PC-3 (cell line): ENCODE measurements at regions not wholly inside any gene's neighbourhood (a gene's known extent, or its start where the extent isn't known, plus 50 kb on each side); places are given as distances from the start of the nearest gene placed in this dataset.

Experiments
- ATAC-seq: fragments of 200-7000 bp; cut with Tn5 transposase; 2 replicates; pipeline ENCODE4 v1.9.1; 2020; ENCODE audit warnings: mild to moderate bottlenecking, moderate library complexity
- BruUV-seq: library from RNA; stranded (reverse); fragments of 400-500 nt; replicated peaks from 2 replicates; lab custom pipeline; 2021; lab: Mats Ljungman, UMichigan
- CTCF ChIA-PET: fragments of 300-600 bp; sonication (Branson Sonifier 250); formaldehyde crosslinking; loops from one replicate; lab custom pipeline; 2022; ENCODE audit warnings: antibody characterized with exemption; lab: Charles Lee
- POLR2A ChIA-PET: fragments of 300-600 bp; sonication (Branson Sonifier 250); formaldehyde crosslinking; loops from one replicate; lab custom pipeline; 2022; ENCODE audit warnings: antibody characterized with exemption; ENCODE audit not compliant: unreplicated experiment; lab: Charles Lee
- DNase-seq: peaks from one replicate; pipeline ENCODE4 v3.0.0-alpha.2; 2015
- H2AFZ ChIP-seq: fragments of 300-600 bp; sonication (generic); 2 replicates; pipeline ENCODE4 v1.6.0; 2016; ENCODE audit warnings: antibody characterized with exemption, low read length
- H3F3A ChIP-seq: fragments of 300-600 bp; sonication (generic); one replicate; pipeline ENCODE4 v1.6.0; 2017; ENCODE audit warnings: antibody characterized with exemption, low read length, control low read depth, mild to moderate bottlenecking; ENCODE audit not compliant: unreplicated experiment
- H3K27ac ChIP-seq: fragments of 300-600 bp; sonication (generic); 2 replicates; pipeline ENCODE4 v1.5.1; 2016; ENCODE audit warnings: mild to moderate bottlenecking, low read length
- H3K27me3 ChIP-seq: fragments of 300-600 bp; sonication (generic); 2 replicates; pipeline ENCODE4 v1.6.1; 2016; ENCODE audit warnings: low read length, mixed read lengths
- H3K36me3 ChIP-seq: fragments of 300-600 bp; sonication (generic); 2 replicates; pipeline ENCODE4 v1.6.1; 2016; ENCODE audit warnings: low read depth, mixed run types, low read length, mixed read lengths
- H3K4me1 ChIP-seq: fragments of 300-600 bp; sonication (generic); 2 replicates; pipeline ENCODE4 v1.5.1; 2016; ENCODE audit warnings: low read length; ENCODE audit not compliant: insufficient read depth
- H3K4me2 ChIP-seq: fragments of 300-600 bp; sonication (generic); 2 replicates; pipeline ENCODE4 v1.6.0; 2016; ENCODE audit warnings: low read length
- H3K4me3 ChIP-seq: fragments of 300-600 bp; sonication (generic); 2 replicates; pipeline ENCODE4 v1.5.1; 2016; ENCODE audit warnings: mild to moderate bottlenecking, low read length, mixed read lengths
- H3K79me2 ChIP-seq: fragments of 300-600 bp; sonication (generic); 2 replicates; pipeline ENCODE4 v1.6.1; 2017; ENCODE audit warnings: low read length, mixed read lengths
- H3K9ac ChIP-seq: fragments of 300-600 bp; sonication (generic); 2 replicates; pipeline ENCODE4 v1.6.0; 2016; ENCODE audit warnings: mild to moderate bottlenecking, low read length
- H3K9me2 ChIP-seq: fragments of 300-600 bp; sonication (generic); replicated peaks from 2 replicates; pipeline ENCODE4 v1.6.1; 2016; ENCODE audit warnings: mixed run types, low read length, mixed read lengths
- H3K9me3 ChIP-seq: fragments of 300-600 bp; sonication (generic); 2 replicates; pipeline ENCODE4 v1.6.1; 2016; ENCODE audit warnings: low read length, mixed read lengths
- H4K20me1 ChIP-seq: fragments of 300-600 bp; sonication (generic); 2 replicates; pipeline ENCODE4 v1.6.1; 2016; ENCODE audit warnings: low read length, mixed read lengths
- CTCF ChIP-seq: fragments of 300-600 bp; sonication (generic); conservative IDR thresholded peaks from 2 replicates; pipeline ENCODE4 v1.5.1; 2017; ENCODE audit warnings: antibody characterized with exemption, low read depth, mild to moderate bottlenecking, low read length
- EZH2 ChIP-seq: fragments of 300-600 bp; sonication (generic); IDR thresholded peaks from one replicate; pipeline ENCODE4 v1.6.1; 2017; ENCODE audit warnings: antibody characterized with exemption, mild to moderate bottlenecking, low read length; ENCODE audit not compliant: unreplicated experiment
- EZH2phosphoT487 ChIP-seq: fragments of 300-600 bp; sonication (generic); IDR thresholded peaks from 2 replicates; pipeline ENCODE4 v1.6.1; 2018; ENCODE audit warnings: mild to moderate bottlenecking, antibody characterized with exemption, low read length, borderline replicate concordance
- intact Hi-C: fragments of 100-400 bp; cut with micrococcal nuclease; formaldehyde crosslinking; loops from 2 replicates; pipeline ENCODE4 v1.9.0; 2023

- Histone ChIP-seq H3F3A (no peaks in the 10 kb centered on the region), H3K4me1 (no peaks in the 10 kb centered on the region), H3K27me3 (no peaks in the 10 kb centered on the region), H2AFZ (no peak overlapping the region), H3K9me2 (no peaks in the 10 kb centered on the region), H3K4me3 (no peak overlapping the region), H3K79me2 (no peaks in the 10 kb centered on the region), H4K20me1 (no peaks in the 10 kb centered on the region), H3K9me3 (no peaks in the 10 kb centered on the region), H3K27ac (no peak overlapping the region), H3K9ac (no peak overlapping the region), H3K36me3 (no peaks in the 10 kb centered on the region), H3K4me2 (no peak overlapping the region)
- TF ChIP-seq EZH2 = no peak
- TF ChIP-seq EZH2phosphoT487 = no peak
- no peak for TF ChIP-seq CTCF
- intact Hi-C loops = no loop called here
- ATAC-seq = peak; percentile 49
- CTCF ChIA-PET = no interaction called here
- no peak for DNase-seq
- POLR2A ChIA-PET = no interaction called here
- no TSS peak for BruUV-seq
These were observed 323.3 kb downstream of the CCER1 start for GRCh38 chr12:90631591-90632212.

DNA sequence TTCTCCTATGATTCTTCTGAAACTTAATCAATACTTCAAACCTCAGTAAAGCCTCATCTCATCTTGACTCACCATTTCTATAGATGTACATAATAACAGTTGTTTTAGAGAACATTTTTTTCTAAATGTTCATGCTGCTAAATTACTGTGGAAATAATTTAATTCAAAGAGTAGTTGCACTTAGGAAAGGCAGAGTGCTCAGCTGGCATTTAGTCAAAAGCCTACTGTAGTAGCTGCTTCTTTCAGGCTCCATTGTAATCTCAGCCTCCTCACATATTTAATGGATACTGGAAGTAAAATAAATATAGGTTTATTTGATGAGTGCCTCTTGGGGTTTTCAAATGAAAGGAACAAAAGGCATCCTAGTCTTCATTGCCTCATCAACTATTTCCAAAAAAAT lies 325.0 kb downstream of the CCER1 start:
- TF ChIP-seq EZH2phosphoT487 (no peak), EZH2 (no peak), CTCF (no peak)
- no peaks in the 10 kb centered on the region for H3K9me3 ChIP-seq
- H3K36me3 ChIP-seq = no peaks in the 10 kb centered on the region
- DNase-seq = no peak
- H2AFZ ChIP-seq = no peak overlapping the region
- H3K9me2 ChIP-seq = no peaks in the 10 kb centered on the region
- intact Hi-C loops = no loop called here
- H4K20me1 ChIP-seq = no peaks in the 10 kb centered on the region
- no peaks in the 10 kb centered on the region for H3K4me1 ChIP-seq
- H3K27ac ChIP-seq = no peak overlapping the region
- H3K4me3 ChIP-seq = no peak overlapping the region
- ChIA-PET CTCF (no interaction called here), POLR2A (no interaction called here)
- H3K79me2 ChIP-seq = no peaks in the 10 kb centered on the region
- H3F3A ChIP-seq = no peaks in the 10 kb centered on the region
- ATAC-seq = no peak
- H3K4me2 ChIP-seq = no peak overlapping the region
- no peaks in the 10 kb centered on the region for H3K27me3 ChIP-seq
- no TSS peak for BruUV-seq
- H3K9ac ChIP-seq = no peak overlapping the region

DNA sequence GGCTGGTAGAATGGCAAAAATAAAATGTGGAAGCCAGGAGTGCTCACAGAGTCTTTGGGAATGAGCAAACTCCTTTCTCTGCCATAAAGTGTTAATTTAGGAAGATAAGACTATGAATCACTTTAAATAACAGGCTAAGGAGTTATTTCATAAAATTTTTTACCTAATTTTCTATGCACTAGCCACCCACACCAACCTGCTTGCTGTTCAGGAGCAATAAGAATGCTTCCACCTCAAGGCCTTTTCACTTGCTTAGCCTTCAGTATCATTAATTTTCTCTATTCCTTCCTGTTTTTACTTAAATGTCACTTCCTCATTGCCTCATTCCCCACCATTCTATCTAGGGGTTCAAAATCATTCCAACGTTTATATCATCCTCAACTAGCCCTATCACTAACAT lies 326.8 kb downstream of the CCER1 start:
- H3K27me3 ChIP-seq = no peaks in the 10 kb centered on the region
- H4K20me1 ChIP-seq = no peaks in the 10 kb centered on the region
- no TSS peak for BruUV-seq
- no peak overlapping the region for H3K4me2 ChIP-seq
- no peak overlapping the region for H2AFZ ChIP-seq
- ChIA-PET CTCF (no interaction called here), POLR2A (no interaction called here)
- H3F3A ChIP-seq = no peaks in the 10 kb centered on the region
- no peaks in the 10 kb centered on the region for H3K36me3 ChIP-seq
- H3K9me2 ChIP-seq = no peaks in the 10 kb centered on the region
- DNase-seq (no peak), ATAC-seq (no peak)
- H3K4me1 ChIP-seq = no peaks in the 10 kb centered on the region
- no peak overlapping the region for H3K27ac ChIP-seq
- H3K9ac ChIP-seq = no peak overlapping the region
- H3K4me3 ChIP-seq = no peak overlapping the region
- no peaks in the 10 kb centered on the region for H3K9me3 ChIP-seq
- TF ChIP-seq EZH2phosphoT487 (no peak), EZH2 (no peak), CTCF (no peak)
- no peaks in the 10 kb centered on the region for H3K79me2 ChIP-seq
- intact Hi-C loops = no loop called here
